ENCODE measurements at regions not wholly inside any gene's neighbourhood (a gene's known extent, or its start where the extent isn't known, plus 50 kb on each side); places are given as distances from the start of the nearest gene placed in this dataset.

DNA sequence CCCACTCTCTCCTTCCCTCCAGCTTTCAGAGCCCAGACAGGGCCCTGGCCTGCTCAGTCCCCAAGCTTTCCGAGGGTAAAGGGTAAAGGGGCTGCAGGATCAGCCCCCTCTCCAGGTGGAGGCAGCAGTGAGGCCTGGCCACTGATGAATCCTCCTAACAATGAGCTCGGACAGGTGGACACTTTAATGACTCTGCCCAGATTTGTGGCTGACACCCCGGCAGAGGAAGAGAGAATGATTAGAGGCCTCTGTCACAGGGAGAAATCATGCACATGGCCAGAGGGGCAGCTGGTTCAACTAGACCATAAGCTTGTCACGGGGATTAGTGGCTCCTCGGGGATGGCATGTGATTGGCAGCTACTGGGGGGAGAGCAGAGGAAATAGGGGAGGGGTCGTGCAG lies 587.5 kb upstream of the B3GAT1 start:
- ChIA-PET CTCF (interaction anchor here (0.8 kb wide), 1 partner anchor 9 kb away, joined by 3 read pairs; no protein-coding TSS in a partner anchor), POLR2A (no interaction called here)
- DNase-seq (ENCODE audit: extremely low spot score): no peak
- no peak for TF ChIP-seq CTCF (IDR thresholded peaks at IDR 0.05; ENCODE audit: control extremely low read depth, extremely low read depth, low read depth, missing control alignments)

GRCh38 chr11:134997652-134998320 lies 585.7 kb upstream of the B3GAT1 start:
- no peak for TF ChIP-seq CTCF (IDR thresholded peaks at IDR 0.05; ENCODE audit: control extremely low read depth, extremely low read depth, low read depth, missing control alignments)
- no peak for DNase-seq (ENCODE audit: extremely low spot score)
- ChIA-PET CTCF (no interaction called here), POLR2A (no interaction called here)

DNA sequence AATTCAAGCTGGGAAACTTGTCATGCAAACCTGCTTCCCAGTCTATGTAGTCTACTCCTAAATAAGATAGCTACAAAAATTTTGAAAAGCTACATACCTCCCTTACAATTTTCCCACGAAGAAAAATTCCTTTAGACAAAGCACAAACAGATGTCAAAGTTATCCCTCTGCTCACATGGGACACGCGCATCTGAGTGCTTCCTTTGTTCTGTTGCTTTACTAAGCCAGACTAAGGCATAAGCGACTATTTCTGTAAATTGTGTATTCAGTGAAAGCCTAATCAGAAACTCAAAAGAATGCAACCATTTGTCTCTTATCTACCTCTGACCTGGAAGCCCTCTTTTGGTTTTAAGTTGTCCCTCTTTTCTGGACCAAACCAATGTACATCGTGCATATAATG lies 583.7 kb upstream of the B3GAT1 start:
- no peak for TF ChIP-seq CTCF (IDR thresholded peaks at IDR 0.05; ENCODE audit: control extremely low read depth, extremely low read depth, low read depth, missing control alignments)
- CTCF ChIA-PET: no interaction called here
- POLR2A ChIA-PET: no interaction called here
- DNase-seq (ENCODE audit: extremely low spot score): no peak

DNA sequence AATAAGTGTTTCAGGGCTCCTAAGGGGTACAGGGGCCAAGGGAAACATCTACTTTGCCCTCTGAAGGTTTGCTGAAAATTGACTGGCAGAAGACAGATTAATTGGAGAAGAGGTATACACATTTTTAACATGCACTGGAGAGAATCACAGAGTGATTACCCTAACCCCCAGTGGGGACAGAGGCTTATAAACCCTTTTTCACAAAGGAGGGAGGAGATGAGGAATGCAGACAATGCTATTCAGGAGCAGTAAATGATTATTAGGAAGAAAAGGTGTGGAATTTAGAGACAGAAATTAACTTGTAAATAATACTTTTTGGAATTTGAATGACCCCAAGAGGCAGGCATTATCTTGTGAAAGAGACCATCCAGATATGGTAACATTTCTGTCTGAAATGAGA lies 582.4 kb upstream of the B3GAT1 start:
- ChIA-PET POLR2A (no interaction called here), CTCF (no interaction called here)
- TF ChIP-seq CTCF (IDR thresholded peaks at IDR 0.05; ENCODE audit: control extremely low read depth, extremely low read depth, low read depth, missing control alignments): no peak
- no peak for DNase-seq (ENCODE audit: extremely low spot score)

- POLR2A ChIA-PET: no interaction called here
- TF ChIP-seq CTCF (IDR thresholded peaks at IDR 0.05; ENCODE audit: control extremely low read depth, extremely low read depth, low read depth, missing control alignments): no peak
- DNase-seq (ENCODE audit: extremely low spot score): no peak
- CTCF ChIA-PET: no interaction called here
Measured at GRCh38 chr11:134993691-134994243, 581.7 kb upstream of the B3GAT1 start.

DNA sequence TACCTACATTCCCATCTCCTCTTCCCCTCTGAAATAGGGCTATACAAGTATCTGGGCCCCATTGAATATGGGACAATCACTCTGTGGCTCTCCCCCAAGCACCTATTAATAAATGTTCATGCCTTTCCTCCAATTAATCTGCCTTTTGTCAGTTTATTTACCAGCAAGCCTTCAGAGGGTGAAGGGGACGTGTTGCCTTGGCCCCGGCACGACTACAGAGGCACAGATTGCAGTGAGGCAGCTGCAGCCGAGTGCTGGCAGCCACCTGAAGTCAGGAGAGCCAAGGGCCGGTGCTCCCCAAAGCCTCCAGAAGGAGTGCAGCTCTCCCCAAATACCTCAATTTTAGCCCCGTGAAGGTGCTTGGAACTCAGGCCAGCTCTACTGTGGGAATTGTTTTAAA lies 580.9 kb upstream of the B3GAT1 start:
- ChIA-PET POLR2A (no interaction called here), CTCF (no interaction called here)
- no peak for DNase-seq (ENCODE audit: extremely low spot score)
- no peak for TF ChIP-seq CTCF (IDR thresholded peaks at IDR 0.05; ENCODE audit: control extremely low read depth, extremely low read depth, low read depth, missing control alignments)

All from GM10248 (cell line).